ENCODE measurements at regions not wholly inside any gene's neighbourhood (a gene's known extent, or its start where the extent isn't known, plus 50 kb on each side); places are given as distances from the start of the nearest gene placed in this dataset.
A peak's percentile ranks its signal among the peaks of the same experiment; 100 is the strongest.
"Not testable (repeated sequence)": the region's sequence is repeated elsewhere in the genome, so short reads cannot be mapped to it uniquely, and the experiment has no call there.

- H3K18ac ChIP-seq (ENCODE audit: low read length): no peak overlapping the region
- no peak overlapping the region for H2AK5ac ChIP-seq (ENCODE audit: low read length)
- H4K8ac ChIP-seq (ENCODE audit: low read depth, low read length): no peak overlapping the region
- no peak overlapping the region for H3K4me3 ChIP-seq (ENCODE audit: low read length)
- no peak overlapping the region for H3K27ac ChIP-seq (ENCODE audit: low read depth, low read length)
- WGBS (ENCODE audit: extremely low coverage, insufficient coverage, low lambda C conversion rate): no CpG with 5 or more reads among the region's 2 CpGs
- H3K23ac ChIP-seq (ENCODE audit: low read length): no peak overlapping the region
- no peak overlapping the region for H3K4me2 ChIP-seq (ENCODE audit: low read length)
- H3K79me2 ChIP-seq (ENCODE audit: control insufficient read depth, insufficient read depth, low read length): no peaks in the 10 kb centered on the region
- H2BK120ac ChIP-seq (ENCODE audit: low read depth, low read length): no peak overlapping the region
- H3K4me1 ChIP-seq (ENCODE audit: control insufficient read depth, low read depth, low read length): no peaks in the 10 kb centered on the region
- H3K9ac ChIP-seq (ENCODE audit: low read length): no peak overlapping the region
- no peak overlapping the region for H4K5ac ChIP-seq (ENCODE audit: low read length)
- DNase-seq: peak; percentile 55
- no peaks in the 10 kb centered on the region for H3K36me3 ChIP-seq (ENCODE audit: control insufficient read depth, insufficient read depth, low read length)
- no peak overlapping the region for H3K4ac ChIP-seq (ENCODE audit: low read depth, low read length)
- no peaks in the 10 kb centered on the region for H3K27me3 ChIP-seq (ENCODE audit: insufficient read depth, low read length, poor library complexity)
- H3K56ac ChIP-seq (ENCODE audit: low read length): no peak overlapping the region
- H2BK5ac ChIP-seq (ENCODE audit: low read length): no peak overlapping the region
- H3K79me1 ChIP-seq (ENCODE audit: low read length): no peaks in the 10 kb centered on the region
- no peak overlapping the region for H2BK15ac ChIP-seq (replicated peaks; ENCODE audit: low read depth)
These were observed 82.9 kb downstream of the LAS1L start for GRCh38 chrX:65451663-65452062.

DNA sequence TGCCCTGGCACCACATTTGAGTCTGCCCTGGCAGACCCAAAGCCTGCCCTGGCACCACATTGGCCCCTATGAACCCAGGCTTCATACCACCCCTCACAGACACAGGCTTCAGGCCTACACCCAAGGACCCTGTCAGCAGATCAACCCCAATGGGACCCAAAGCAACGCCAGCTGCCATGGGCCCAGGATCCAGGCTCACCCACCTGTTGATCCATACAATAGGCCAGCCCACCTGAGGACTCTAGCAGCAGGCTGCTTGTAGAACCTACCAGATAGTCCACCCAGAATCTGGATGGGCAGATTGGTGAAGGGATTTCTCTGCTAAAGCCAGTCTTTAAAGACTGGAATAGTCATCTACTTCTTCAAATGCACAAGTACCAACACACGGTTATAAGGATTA, 114.4 kb downstream of the LAS1L start:
- no peak overlapping the region for H3K4ac ChIP-seq (ENCODE audit: low read depth, low read length)
- H3K9ac ChIP-seq (ENCODE audit: low read length): no peak overlapping the region
- H3K4me3 ChIP-seq (ENCODE audit: low read length): no peak overlapping the region
- no peak overlapping the region for H3K23ac ChIP-seq (ENCODE audit: low read length)
- no peak for DNase-seq
- H4K8ac ChIP-seq (ENCODE audit: low read depth, low read length): no peak overlapping the region
- H3K79me2 ChIP-seq (ENCODE audit: control insufficient read depth, insufficient read depth, low read length): no peaks in the 10 kb centered on the region
- WGBS (ENCODE audit: extremely low coverage, insufficient coverage, low lambda C conversion rate): no CpG with 5 or more reads among the region's 2 CpGs
- no peak overlapping the region for H3K18ac ChIP-seq (ENCODE audit: low read length)
- no peak overlapping the region for H2BK120ac ChIP-seq (ENCODE audit: low read depth, low read length)
- no peak overlapping the region for H2AK5ac ChIP-seq (ENCODE audit: low read length)
- no peaks in the 10 kb centered on the region for H3K27me3 ChIP-seq (ENCODE audit: insufficient read depth, low read length, poor library complexity)
- no peak overlapping the region for H2BK5ac ChIP-seq (ENCODE audit: low read length)
- no peak overlapping the region for H2BK15ac ChIP-seq (replicated peaks; ENCODE audit: low read depth)
- H4K5ac ChIP-seq (ENCODE audit: low read length): no peak overlapping the region
- no peak overlapping the region for H3K4me2 ChIP-seq (ENCODE audit: low read length)
- H3K36me3 ChIP-seq (ENCODE audit: control insufficient read depth, insufficient read depth, low read length): no peaks in the 10 kb centered on the region
- H3K4me1 ChIP-seq (ENCODE audit: control insufficient read depth, low read depth, low read length): no peaks in the 10 kb centered on the region
- no peaks in the 10 kb centered on the region for H3K79me1 ChIP-seq (ENCODE audit: low read length)
- H3K27ac ChIP-seq (ENCODE audit: low read depth, low read length): no peak overlapping the region
- H3K56ac ChIP-seq (ENCODE audit: low read length): no peak overlapping the region

- peak; percentile 1 for DNase-seq
- H3K23ac ChIP-seq (ENCODE audit: low read length): not testable (repeated sequence)
These were observed 126.9 kb downstream of the LAS1L start for GRCh38 chrX:65407662-65408061.

DNA sequence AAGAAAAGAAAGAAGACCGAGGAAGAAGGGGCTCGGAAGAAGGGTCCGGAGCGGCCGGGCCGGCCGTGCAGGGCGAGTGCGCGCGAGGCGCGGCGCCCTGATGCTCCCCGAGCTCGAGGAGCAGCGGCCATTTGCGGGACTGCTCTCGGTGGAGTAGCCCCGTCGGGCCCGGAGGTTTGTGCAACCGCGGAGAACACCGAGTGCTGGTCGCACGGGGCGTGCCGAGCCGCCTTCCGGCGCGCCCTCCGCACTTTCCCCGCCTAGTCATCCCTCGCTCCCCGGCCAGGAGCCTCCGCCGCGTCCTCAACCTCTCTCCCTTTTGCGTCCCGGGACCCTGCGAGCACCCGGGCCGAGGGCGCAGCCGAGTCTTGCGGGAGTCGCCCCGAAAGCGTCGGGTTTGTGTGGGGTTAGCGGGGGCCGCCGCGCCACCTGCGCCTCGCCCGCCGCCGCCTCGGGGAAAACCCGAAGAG, 127.4 kb downstream of the LAS1L start:
- peak; percentile 21 for DNase-seq

More at GRCh38 chrX:65407662-65408061, 126.9 kb downstream of the LAS1L start:
- H3K27me3 ChIP-seq (ENCODE audit: insufficient read depth, low read length, poor library complexity); H2BK5ac ChIP-seq (ENCODE audit: low read length); H2BK120ac ChIP-seq (ENCODE audit: low read depth, low read length); H2AK5ac ChIP-seq (ENCODE audit: low read length); H3K9ac ChIP-seq (ENCODE audit: low read length); H3K4me2 ChIP-seq (ENCODE audit: low read length); H3K36me3 ChIP-seq (ENCODE audit: control insufficient read depth, insufficient read depth, low read length); H3K56ac ChIP-seq (ENCODE audit: low read length); H3K79me1 ChIP-seq (ENCODE audit: low read length); H3K4ac ChIP-seq (ENCODE audit: low read depth, low read length); H3K4me3 ChIP-seq (ENCODE audit: low read length); H3K79me2 ChIP-seq (ENCODE audit: control insufficient read depth, insufficient read depth, low read length); H3K4me1 ChIP-seq (ENCODE audit: control insufficient read depth, low read depth, low read length); H3K18ac ChIP-seq (ENCODE audit: low read length); H2BK15ac ChIP-seq (replicated peaks; ENCODE audit: low read depth); H4K5ac ChIP-seq (ENCODE audit: low read length); H3K27ac ChIP-seq (ENCODE audit: low read depth, low read length); H4K8ac ChIP-seq (ENCODE audit: low read depth, low read length): not testable (repeated sequence)
- no CpG with 5 or more reads among the region's 48 CpGs for WGBS (ENCODE audit: extremely low coverage, insufficient coverage, low lambda C conversion rate)

DNA sequence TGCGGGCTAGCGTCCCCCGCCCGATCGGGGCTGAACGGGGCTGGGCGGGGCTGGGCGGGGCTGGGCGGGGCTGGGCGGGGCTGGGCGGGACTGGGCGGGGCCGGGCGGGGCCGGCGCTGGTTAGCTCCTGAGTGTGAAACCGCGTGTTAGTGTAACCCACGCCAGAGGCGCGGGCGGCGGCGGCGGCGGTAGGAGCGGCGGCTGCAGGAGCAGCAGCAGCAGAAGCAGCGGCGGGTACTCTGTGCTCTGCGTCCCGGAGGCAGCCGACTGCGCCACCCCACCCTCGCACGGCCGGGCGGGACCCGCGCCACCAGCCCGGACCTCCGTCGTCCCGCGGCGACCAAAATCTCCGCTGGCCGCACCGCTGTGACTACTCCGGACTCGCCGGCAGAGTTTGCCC, 128.1 kb downstream of the LAS1L start:
- WGBS (ENCODE audit: extremely low coverage, insufficient coverage, low lambda C conversion rate): no CpG with 5 or more reads among the region's 52 CpGs
- Histone ChIP-seq H3K18ac (ENCODE audit: low read length) (no peak overlapping the region), H2BK120ac (ENCODE audit: low read depth, low read length) (no peak overlapping the region), H3K4me1 (ENCODE audit: control insufficient read depth, low read depth, low read length) (no peaks in the 10 kb centered on the region), H3K4me3 (ENCODE audit: low read length) (no peak overlapping the region), H2BK15ac (replicated peaks; ENCODE audit: low read depth) (no peak overlapping the region), H3K36me3 (ENCODE audit: control insufficient read depth, insufficient read depth, low read length) (no peaks in the 10 kb centered on the region), H3K79me2 (ENCODE audit: control insufficient read depth, insufficient read depth, low read length) (no peaks in the 10 kb centered on the region), H2AK5ac (ENCODE audit: low read length) (no peak overlapping the region), H3K4me2 (ENCODE audit: low read length) (no peak overlapping the region), H3K56ac (ENCODE audit: low read length) (no peak overlapping the region), H3K9ac (ENCODE audit: low read length) (no peak overlapping the region), H3K23ac (ENCODE audit: low read length) (no peak overlapping the region), H3K4ac (ENCODE audit: low read depth, low read length) (no peak overlapping the region), H3K27me3 (ENCODE audit: insufficient read depth, low read length, poor library complexity) (no peaks in the 10 kb centered on the region), H3K79me1 (ENCODE audit: low read length) (no peaks in the 10 kb centered on the region), H3K27ac (ENCODE audit: low read depth, low read length) (no peak overlapping the region), H2BK5ac (ENCODE audit: low read length) (no peak overlapping the region), H4K5ac (ENCODE audit: low read length) (no peak overlapping the region), H4K8ac (ENCODE audit: low read depth, low read length) (no peak overlapping the region)
- DNase-seq: peak; percentile 23

More for the DNA sequence above, 127.4 kb downstream of the LAS1L start:
- H2AK5ac ChIP-seq (ENCODE audit: low read length): no peak overlapping the region
- H2BK15ac ChIP-seq (replicated peaks; ENCODE audit: low read depth): no peak overlapping the region
- no peaks in the 10 kb centered on the region for H3K4me1 ChIP-seq (ENCODE audit: control insufficient read depth, low read depth, low read length)
- no peaks in the 10 kb centered on the region for H3K36me3 ChIP-seq (ENCODE audit: control insufficient read depth, insufficient read depth, low read length)
- no peak overlapping the region for H3K27ac ChIP-seq (ENCODE audit: low read depth, low read length)
- no peaks in the 10 kb centered on the region for H3K79me2 ChIP-seq (ENCODE audit: control insufficient read depth, insufficient read depth, low read length)
- H3K79me1 ChIP-seq (ENCODE audit: low read length): no peaks in the 10 kb centered on the region
- H4K5ac ChIP-seq (ENCODE audit: low read length): no peak overlapping the region
- no peak overlapping the region for H3K4me3 ChIP-seq (ENCODE audit: low read length)
- H4K8ac ChIP-seq (ENCODE audit: low read depth, low read length): no peak overlapping the region
- no peak overlapping the region for H2BK120ac ChIP-seq (ENCODE audit: low read depth, low read length)
- H3K23ac ChIP-seq (ENCODE audit: low read length): no peak overlapping the region
- H3K56ac ChIP-seq (ENCODE audit: low read length): no peak overlapping the region
- no peak overlapping the region for H3K4ac ChIP-seq (ENCODE audit: low read depth, low read length)
- H2BK5ac ChIP-seq (ENCODE audit: low read length): no peak overlapping the region
- H3K4me2 ChIP-seq (ENCODE audit: low read length): no peak overlapping the region
- H3K9ac ChIP-seq (ENCODE audit: low read length): no peak overlapping the region
- no CpG with 5 or more reads among the region's 63 CpGs for WGBS (ENCODE audit: extremely low coverage, insufficient coverage, low lambda C conversion rate)
- no peak overlapping the region for H3K18ac ChIP-seq (ENCODE audit: low read length)
- no peaks in the 10 kb centered on the region for H3K27me3 ChIP-seq (ENCODE audit: insufficient read depth, low read length, poor library complexity)

DNA sequence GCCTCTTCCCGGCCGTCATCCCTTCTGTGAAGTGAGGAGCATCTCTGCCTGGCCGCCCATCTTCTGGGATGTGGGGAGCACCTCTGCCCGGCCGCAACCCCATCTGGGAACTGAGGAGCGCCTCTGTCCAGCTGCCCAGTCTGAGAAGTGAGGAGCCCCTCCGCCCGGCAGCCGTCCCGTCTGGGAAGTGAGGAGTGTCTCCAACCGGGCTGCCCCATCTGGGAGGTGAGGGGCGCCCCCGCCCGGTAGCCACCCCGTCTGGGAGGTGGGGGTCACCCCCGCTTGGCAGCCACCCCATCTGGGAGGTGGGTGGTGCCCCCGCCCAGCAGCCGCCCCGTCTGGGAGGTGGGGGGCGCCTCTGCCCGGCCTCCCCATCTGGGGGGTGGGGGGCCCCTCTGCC, 142.3 kb downstream of the LAS1L start:
- H2BK15ac ChIP-seq (replicated peaks; ENCODE audit: low read depth): no peak overlapping the region
- H3K56ac ChIP-seq (ENCODE audit: low read length): no peak overlapping the region
- H2BK5ac ChIP-seq (ENCODE audit: low read length): no peak overlapping the region
- H4K8ac ChIP-seq (ENCODE audit: low read depth, low read length): no peak overlapping the region
- H3K79me1 ChIP-seq (ENCODE audit: low read length): no peaks in the 10 kb centered on the region
- no peak overlapping the region for H3K27ac ChIP-seq (ENCODE audit: low read depth, low read length)
- no peak overlapping the region for H2BK120ac ChIP-seq (ENCODE audit: low read depth, low read length)
- no peaks in the 10 kb centered on the region for H3K27me3 ChIP-seq (ENCODE audit: insufficient read depth, low read length, poor library complexity)
- no CpG with 5 or more reads among the region's 21 CpGs for WGBS (ENCODE audit: extremely low coverage, insufficient coverage, low lambda C conversion rate)
- no peak overlapping the region for H3K18ac ChIP-seq (ENCODE audit: low read length)
- H4K5ac ChIP-seq (ENCODE audit: low read length): no peak overlapping the region
- H3K79me2 ChIP-seq (ENCODE audit: control insufficient read depth, insufficient read depth, low read length): no peaks in the 10 kb centered on the region
- H2AK5ac ChIP-seq (ENCODE audit: low read length): no peak overlapping the region
- H3K4ac ChIP-seq (ENCODE audit: low read depth, low read length): no peak overlapping the region
- DNase-seq: no peak
- H3K4me1 ChIP-seq (ENCODE audit: control insufficient read depth, low read depth, low read length): no peaks in the 10 kb centered on the region
- no peak overlapping the region for H3K23ac ChIP-seq (ENCODE audit: low read length)
- H3K9ac ChIP-seq (ENCODE audit: low read length): no peak overlapping the region
- no peak overlapping the region for H3K4me2 ChIP-seq (ENCODE audit: low read length)
- no peak overlapping the region for H3K4me3 ChIP-seq (ENCODE audit: low read length)
- no peaks in the 10 kb centered on the region for H3K36me3 ChIP-seq (ENCODE audit: control insufficient read depth, insufficient read depth, low read length)
